Brain microvascular endothelial cell (primary cell): ENCODE measurements at regions not wholly inside any gene's neighbourhood (a gene's known extent, or its start where the extent isn't known, plus 50 kb on each side); places are given as distances from the start of the nearest gene placed in this dataset.

Source experiments
- DNase-seq: peaks from one replicate; pipeline ENCODE4 v3.0.0-alpha.2; 2020
- H3K27ac ChIP-seq: fragments of 250-450 bp; sonication (Bioruptor Pico); 2 replicates; pipeline ENCODE4 v1.5.1; 2020; ENCODE audit warnings: mild to moderate bottlenecking, moderate library complexity
- H3K27me3 ChIP-seq: fragments of 250-450 bp; sonication (Bioruptor Pico); replicated peaks from 2 replicates; pipeline ENCODE4 v1.5.1; 2020; ENCODE audit warnings: mild to moderate bottlenecking
- H3K36me3 ChIP-seq: fragments of 250-450 bp; sonication (Bioruptor Pico); replicated peaks from 2 replicates; pipeline ENCODE4 v1.5.1; 2020; ENCODE audit warnings: mild to moderate bottlenecking
- H3K4me3 ChIP-seq: 2 replicates; pipeline ENCODE4 v1.5.1; 2011; ENCODE audit warnings: low read depth, mild to moderate bottlenecking, control low read depth, low read length, moderate library complexity
- CTCF ChIP-seq: IDR thresholded peaks from 2 replicates; pipeline ENCODE4 v1.5.1; 2011; ENCODE audit warnings: low read depth, mild to moderate bottlenecking, moderate library complexity, low read length, control low read depth, inconsistent platforms; ENCODE audit errors: missing control alignments
- in situ Hi-C: cut with HindIII; loops from 2 replicates; pipeline ENCODE4 v1.10.0; 2017; ENCODE audit warnings: low sequenced_read_pairs, low pct_ligation_motif_present

- Histone ChIP-seq H3K27me3 (no peaks in the 10 kb centered on the region), H3K36me3 (no peaks in the 10 kb centered on the region), H3K27ac (no peak overlapping the region), H3K4me3 (no peak overlapping the region)
- no peak for DNase-seq
- TF ChIP-seq CTCF = no peak
- in situ Hi-C loops = no loop called here
Observed at GRCh38 chr2:225765820-225766219, 366.3 kb downstream of the NYAP2 start.

- Histone ChIP-seq H3K4me3 (no peak overlapping the region), H3K36me3 (no peaks in the 10 kb centered on the region), H3K27ac (no peak overlapping the region), H3K27me3 (no peaks in the 10 kb centered on the region)
- in situ Hi-C loops = no loop called here
- no peak for TF ChIP-seq CTCF
- DNase-seq = no peak
Observed at GRCh38 chr2:225764346-225764745, 364.8 kb downstream of the NYAP2 start.

- Histone ChIP-seq H3K27me3 (no peaks in the 10 kb centered on the region), H3K36me3 (no peaks in the 10 kb centered on the region), H3K4me3 (no peak overlapping the region), H3K27ac (no peak overlapping the region)
- no peak for DNase-seq
- no peak for TF ChIP-seq CTCF
- in situ Hi-C loops = no loop called here
Observed at GRCh38 chr2:225763711-225764110, 364.2 kb downstream of the NYAP2 start.

- DNase-seq = no peak
- no peak overlapping the region for H3K27ac ChIP-seq
- no peak for TF ChIP-seq CTCF
- H3K36me3 ChIP-seq = no peaks in the 10 kb centered on the region
- H3K27me3 ChIP-seq = no peaks in the 10 kb centered on the region
- in situ Hi-C loops = no loop called here
- no peak overlapping the region for H3K4me3 ChIP-seq
Observed at GRCh38 chr2:225761396-225761795, 361.9 kb downstream of the NYAP2 start.

GRCh38 chr2:225757248-225757647 is 357.7 kb downstream of the NYAP2 start:
- no peaks in the 10 kb centered on the region for H3K36me3 ChIP-seq
- DNase-seq = no peak
- H3K4me3 ChIP-seq = no peak overlapping the region
- in situ Hi-C loops = no loop called here
- H3K27ac ChIP-seq = no peak overlapping the region
- H3K27me3 ChIP-seq = no peaks in the 10 kb centered on the region
- TF ChIP-seq CTCF = no peak

- H3K4me3 ChIP-seq = no peak overlapping the region
- H3K27ac ChIP-seq = no peak overlapping the region
- TF ChIP-seq CTCF = no peak
- no peaks in the 10 kb centered on the region for H3K36me3 ChIP-seq
- H3K27me3 ChIP-seq = no peaks in the 10 kb centered on the region
- in situ Hi-C loops = no loop called here
- no peak for DNase-seq
Observed at GRCh38 chr2:225756198-225756597, 356.7 kb downstream of the NYAP2 start.
